LHCN-M2 (cell line): ENCODE measurements at regions not wholly inside any gene's neighbourhood (a gene's known extent, or its start where the extent isn't known, plus 50 kb on each side); places are given as distances from the start of the nearest gene placed in this dataset.

Experiments used
- DNase-seq: peaks from one replicate; pipeline ENCODE4 v3.0.0-alpha.2; 2012; ENCODE audit warnings: low read depth

DNA sequence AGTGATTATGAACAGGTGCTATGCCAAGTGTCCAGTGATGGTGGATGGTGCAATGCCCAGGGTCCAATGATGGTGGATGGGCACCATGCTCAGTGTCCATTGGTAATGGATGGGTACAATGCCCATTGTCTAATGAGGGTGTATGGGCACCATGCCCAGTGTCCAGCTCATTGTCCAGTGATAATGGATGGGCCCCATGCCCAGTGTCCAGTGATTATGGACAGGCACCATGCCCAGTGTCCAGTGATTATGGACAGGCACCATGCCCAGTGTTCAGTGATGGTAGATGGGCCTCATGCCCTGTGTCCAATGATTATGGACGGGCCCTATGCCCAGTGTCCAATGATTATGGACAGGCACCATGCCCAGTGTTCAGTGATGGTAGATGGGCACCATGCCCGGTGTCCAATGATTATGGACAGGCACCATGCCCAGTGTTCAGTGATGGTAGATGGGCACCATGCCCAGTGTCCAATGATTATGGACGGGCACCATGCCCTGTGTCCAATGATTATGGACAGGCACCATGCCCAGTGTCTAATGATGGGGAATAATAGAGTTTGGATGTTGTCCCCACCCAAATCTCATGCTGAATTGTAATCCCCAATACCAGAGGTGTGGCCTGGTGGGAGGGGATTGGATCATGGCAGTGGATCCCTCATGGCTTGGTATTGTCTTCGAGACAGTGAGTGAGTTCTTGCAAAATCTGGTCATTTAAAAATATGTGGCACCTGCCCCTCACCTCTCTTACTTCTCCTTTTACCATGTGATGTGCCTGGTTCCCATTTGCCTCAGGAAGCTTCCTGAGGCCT is 87.8 kb downstream of the ANKRD10 start:
- no peak for DNase-seq
